Right cardiac atrium (tissue), 5 donors: ENCODE measurements at regions not wholly inside any gene's neighbourhood (a gene's known extent, or its start where the extent isn't known, plus 50 kb on each side); places are given as distances from the start of the nearest gene placed in this dataset.

Source experiments
- ATAC-seq, 2 donors: fragments of 200-7000 bp; cut with Tn5 transposase; one replicate each; pipeline versions ENCODE4 v1.8.0 to v1.9.1; 2020; ENCODE audit warnings: moderate library complexity in 2 of 2, mild to moderate bottlenecking in 1 of 2
- DNase-seq, 3 donors: peaks; one replicate each; pipeline ENCODE4 v3.0.0-alpha.2; 2020
- H3K27ac ChIP-seq: one replicate; pipeline ENCODE4 v1.5.1; 2013; ENCODE audit warnings: mild to moderate bottlenecking, low read length, control low read depth, moderate library complexity
- H3K27me3 ChIP-seq: one replicate; pipeline ENCODE4 v1.6.1; 2013; ENCODE audit not compliant: control insufficient read depth, insufficient read depth
- H3K4me1 ChIP-seq: one replicate; pipeline ENCODE4 v1.6.1; 2013; ENCODE audit warnings: low read length; ENCODE audit not compliant: control insufficient read depth, insufficient read depth
- H3K4me3 ChIP-seq: one replicate; pipeline ENCODE4 v1.5.1; 2013; ENCODE audit warnings: low read length, control low read depth
- H3K9me3 ChIP-seq: one replicate; pipeline ENCODE4 v1.6.1; 2013; ENCODE audit warnings: low read length; ENCODE audit not compliant: control insufficient read depth
- WGBS: extraction: QIAGEN DNeasy Blood & Tissue Kit; methylation state at CpG from one replicate; pipeline ENCODE4 v1.1.7; 2013; 5-methylcytosine and 5-hydroxymethylcytosine counted together
- intact Hi-C, 4 donors: fragments of 100-400 bp; cut with DNase I; formaldehyde crosslinking; loops; one replicate each; pipeline versions ENCODE4 v1.11.0 to v1.14.0; 2022 to 2023
- donor health status: healthy with polysubstance abuse.
- donor health status: DM: no; HTN: yes; CAD: no.
- donor health status: DM: no; HTN: no; CAD: no.
- donor health status: DM: no; HTN: yes; CAD: no; lungs with severe emphysema.
- donor health status: DM: yes; HTN: yes; CAD: no.

DNA sequence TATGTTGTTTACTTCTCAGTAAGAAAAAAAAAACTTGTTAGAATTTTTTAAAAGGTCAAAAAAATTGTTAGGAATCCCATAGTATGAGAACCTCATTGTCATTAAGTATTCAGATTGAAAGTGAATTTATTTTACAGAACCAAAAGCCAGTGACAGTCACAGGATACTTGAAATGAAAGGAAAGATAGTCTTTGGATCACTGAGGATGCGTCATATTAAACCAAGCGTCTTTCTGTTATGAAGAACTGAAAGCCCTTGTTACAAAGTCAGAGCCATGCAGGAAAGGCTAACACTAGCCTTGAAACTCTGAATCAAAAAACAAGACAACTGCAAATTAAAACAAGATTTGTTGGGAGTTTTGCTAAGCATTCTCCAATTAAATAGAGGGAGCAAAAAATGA, 1348.0 kb upstream of the SLC10A2 start:
- intact Hi-C loops, result no loop called here
- ATAC-seq (no peak), DNase-seq (no peak)
- Histone ChIP-seq H3K4me3 (no peak overlapping the region), H3K4me1 (no peaks in the 10 kb centered on the region), H3K9me3 (no peaks in the 10 kb centered on the region), H3K27me3 (no peaks in the 10 kb centered on the region), H3K27ac (no peak overlapping the region)
- 85% methylated on average over 2 of the region's 2 CpGs for WGBS

DNA sequence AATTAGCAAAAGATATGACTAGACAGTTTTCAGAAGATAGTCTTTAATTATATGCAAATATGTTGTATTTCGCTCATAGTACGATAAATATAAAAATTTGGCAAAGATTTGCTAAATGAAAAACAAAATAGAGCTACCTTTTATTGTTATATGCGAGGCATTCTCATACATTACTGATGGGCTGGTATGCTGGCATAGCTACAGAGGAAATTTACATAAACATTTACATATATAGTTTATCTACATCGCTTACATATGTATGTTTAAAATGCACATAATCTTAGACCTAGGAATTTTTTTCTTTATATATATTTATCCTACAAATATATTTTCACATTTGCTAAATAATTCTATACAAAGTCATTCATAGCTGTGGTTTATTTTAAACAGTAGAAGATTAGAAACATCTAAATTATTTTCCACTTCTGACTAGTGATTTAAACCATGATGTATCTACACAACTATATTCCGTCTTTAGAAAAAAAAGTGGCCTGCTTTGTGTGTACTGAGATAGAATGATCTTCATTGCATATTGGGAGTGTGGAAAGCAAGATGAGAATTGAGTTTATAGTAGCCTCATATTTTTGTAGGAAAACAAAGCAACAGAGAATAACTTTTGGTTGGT, 1345.0 kb upstream of the SLC10A2 start:
- WGBS, result 87% methylated on average over 5 of the region's 5 CpGs

DNA sequence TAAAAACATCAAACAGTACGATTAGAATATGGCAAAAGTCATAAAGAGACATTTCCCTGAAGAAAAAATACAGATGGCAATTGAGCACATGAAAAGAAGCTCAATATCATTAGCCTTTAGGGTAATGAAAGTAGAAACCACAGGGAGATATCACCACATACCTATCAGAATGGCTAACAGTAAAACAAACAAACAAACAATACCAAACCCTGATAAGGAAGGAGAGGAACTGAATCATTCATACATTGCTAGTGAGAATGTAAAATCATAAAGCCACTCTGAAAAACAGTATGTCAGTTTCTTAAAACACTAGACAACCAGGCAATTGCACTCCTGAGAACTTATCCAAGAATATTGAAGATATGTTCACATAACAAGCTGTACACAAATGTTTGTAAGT, 1342.5 kb upstream of the SLC10A2 start:
- 77% methylated on average over 1 of the region's 1 CpG for WGBS
- intact Hi-C loops, result no loop called here
- no peak overlapping the region for H3K27ac ChIP-seq
- H3K4me3 ChIP-seq, result no peak overlapping the region
- no peaks in the 10 kb centered on the region for H3K4me1 ChIP-seq
- H3K9me3 ChIP-seq, result no peaks in the 10 kb centered on the region
- no peak for DNase-seq
- H3K27me3 ChIP-seq, result no peaks in the 10 kb centered on the region
- no peak for ATAC-seq

More for the DNA sequence above, 1345.0 kb upstream of the SLC10A2 start:
- no peak overlapping the region for H3K4me3 ChIP-seq
- no peaks in the 10 kb centered on the region for H3K27me3 ChIP-seq
- no peak for ATAC-seq
- DNase-seq, result no peak
- no peaks in the 10 kb centered on the region for H3K9me3 ChIP-seq
- intact Hi-C loops, result no loop called here
- no peak overlapping the region for H3K27ac ChIP-seq
- no peaks in the 10 kb centered on the region for H3K4me1 ChIP-seq

DNA sequence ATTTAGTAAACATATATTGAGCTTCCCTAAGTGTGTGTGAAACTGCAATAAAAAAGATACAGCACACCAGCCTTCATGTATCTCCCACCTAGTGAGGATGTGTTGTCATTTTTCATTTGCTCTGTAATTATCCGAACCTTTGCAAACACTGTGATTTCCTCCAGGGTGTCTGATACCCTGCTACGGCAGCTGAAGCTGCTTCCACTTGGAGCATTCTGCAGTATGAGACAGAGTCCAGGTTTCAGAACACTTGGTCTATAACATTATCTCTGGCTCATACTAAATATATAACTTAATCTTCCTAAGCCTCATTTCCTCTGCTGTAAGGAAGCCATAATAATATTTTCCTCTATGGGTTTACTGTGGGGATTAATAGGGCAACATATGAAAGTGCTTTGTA, 1338.1 kb upstream of the SLC10A2 start:
- no peaks in the 10 kb centered on the region for H3K4me1 ChIP-seq
- no peak overlapping the region for H3K27ac ChIP-seq
- 32% methylated on average over 2 of the region's 2 CpGs for WGBS
- ATAC-seq, result no peak
- H3K27me3 ChIP-seq, result no peaks in the 10 kb centered on the region
- DNase-seq, result no peak
- H3K4me3 ChIP-seq, result no peak overlapping the region
- no peaks in the 10 kb centered on the region for H3K9me3 ChIP-seq
- intact Hi-C loops, result no loop called here

DNA sequence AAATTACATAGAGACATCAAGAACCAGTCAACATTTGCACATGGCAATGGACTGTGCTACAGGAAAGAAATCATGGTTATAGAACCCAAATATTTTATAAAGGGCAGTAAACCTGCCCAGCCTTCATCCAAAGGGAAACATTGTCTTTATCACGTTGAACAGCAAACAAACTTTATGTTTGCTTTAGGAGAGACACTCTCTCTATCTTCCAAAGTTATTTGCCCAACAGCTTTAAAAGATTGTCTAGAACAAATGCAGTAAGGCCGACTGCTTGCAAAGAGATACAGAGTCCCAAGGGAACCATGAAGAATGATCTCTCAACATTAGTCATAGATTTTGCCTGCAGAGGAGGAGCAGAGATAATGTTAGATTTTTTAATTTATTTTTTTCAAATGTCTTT, 1323.5 kb upstream of the SLC10A2 start:
- Histone ChIP-seq H3K27ac (no peak overlapping the region), H3K4me1 (no peaks in the 10 kb centered on the region), H3K9me3 (no peaks in the 10 kb centered on the region), H3K27me3 (no peaks in the 10 kb centered on the region), H3K4me3 (no peak overlapping the region)
- ATAC-seq (no peak), DNase-seq (no peak)
- 37% methylated on average over 2 of the region's 2 CpGs for WGBS
- intact Hi-C loops, result no loop called here

DNA sequence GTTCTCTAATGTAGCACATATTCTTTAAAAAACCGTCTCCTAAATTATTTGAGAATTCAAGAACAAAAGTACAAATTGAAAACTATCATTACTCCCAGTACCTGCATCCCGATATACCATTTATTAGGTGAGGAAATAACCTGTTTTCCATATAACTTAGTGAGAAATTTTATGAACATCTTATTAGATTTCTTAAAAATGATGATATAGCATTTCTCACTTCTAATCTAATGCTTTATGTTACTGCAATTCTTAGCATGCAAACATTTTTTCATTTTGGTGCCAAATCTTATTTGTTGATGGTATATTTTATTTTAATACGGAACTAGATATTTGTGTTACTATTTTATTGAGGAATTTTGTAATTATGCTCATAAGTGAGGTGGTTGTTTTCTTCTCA, 1321.3 kb upstream of the SLC10A2 start:
- intact Hi-C loops, result no loop called here
- ATAC-seq (no peak), DNase-seq (no peak)
- Histone ChIP-seq H3K27me3 (no peaks in the 10 kb centered on the region), H3K4me3 (no peak overlapping the region), H3K4me1 (no peaks in the 10 kb centered on the region), H3K9me3 (no peaks in the 10 kb centered on the region), H3K27ac (no peak overlapping the region)
- 63% methylated on average over 3 of the region's 3 CpGs for WGBS

DNA sequence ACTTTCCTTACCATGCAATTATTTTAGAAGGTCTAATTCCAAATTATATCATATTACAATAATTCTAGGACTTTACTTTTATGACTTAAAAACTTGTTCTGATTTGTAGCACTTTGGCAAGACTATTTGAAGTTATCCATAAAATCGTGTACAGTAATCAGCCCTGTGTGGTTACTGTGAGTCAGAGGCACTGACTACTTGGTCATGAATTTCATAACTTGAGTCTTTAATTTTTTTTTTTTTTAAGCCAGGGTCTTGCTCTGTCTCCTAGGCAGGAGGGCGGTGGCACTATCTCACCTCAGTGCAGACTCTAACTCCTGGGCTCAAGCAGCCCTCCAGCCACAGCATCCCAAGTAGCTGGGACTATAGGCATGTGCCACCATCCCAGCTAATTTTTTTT, 1319.2 kb upstream of the SLC10A2 start:
- 69% methylated on average over 2 of the region's 2 CpGs for WGBS
- no peak for ATAC-seq
- Histone ChIP-seq H3K27me3 (no peaks in the 10 kb centered on the region), H3K9me3 (no peaks in the 10 kb centered on the region), H3K4me1 (no peaks in the 10 kb centered on the region), H3K27ac (no peak overlapping the region), H3K4me3 (no peak overlapping the region)
- intact Hi-C loops, result no loop called here
- no peak for DNase-seq

DNA sequence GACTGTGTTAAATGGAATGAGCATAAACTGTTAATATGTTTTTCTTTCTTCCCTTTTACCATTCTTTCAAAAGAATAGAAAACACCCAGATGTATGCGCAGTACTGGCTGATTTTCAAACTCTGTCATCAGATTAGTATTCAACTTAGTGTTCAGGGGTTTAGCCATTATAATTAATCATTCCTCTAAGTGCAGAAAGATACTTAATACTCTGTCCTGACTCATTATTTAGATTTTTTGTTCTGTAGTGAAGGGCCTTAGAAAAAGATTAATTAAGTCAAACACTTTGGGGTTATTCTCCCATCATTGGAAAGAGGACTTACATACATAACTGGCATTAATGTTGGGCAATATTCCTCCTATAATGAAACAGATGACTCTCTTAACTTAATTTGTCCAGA, 1316.7 kb upstream of the SLC10A2 start:
- Histone ChIP-seq H3K27ac (no peak overlapping the region), H3K27me3 (no peaks in the 10 kb centered on the region), H3K4me3 (no peak overlapping the region), H3K4me1 (no peaks in the 10 kb centered on the region), H3K9me3 (no peaks in the 10 kb centered on the region)
- no peak for ATAC-seq
- intact Hi-C loops, result no loop called here
- 77% methylated on average over 1 of the region's 1 CpG for WGBS
- no peak for DNase-seq

DNA sequence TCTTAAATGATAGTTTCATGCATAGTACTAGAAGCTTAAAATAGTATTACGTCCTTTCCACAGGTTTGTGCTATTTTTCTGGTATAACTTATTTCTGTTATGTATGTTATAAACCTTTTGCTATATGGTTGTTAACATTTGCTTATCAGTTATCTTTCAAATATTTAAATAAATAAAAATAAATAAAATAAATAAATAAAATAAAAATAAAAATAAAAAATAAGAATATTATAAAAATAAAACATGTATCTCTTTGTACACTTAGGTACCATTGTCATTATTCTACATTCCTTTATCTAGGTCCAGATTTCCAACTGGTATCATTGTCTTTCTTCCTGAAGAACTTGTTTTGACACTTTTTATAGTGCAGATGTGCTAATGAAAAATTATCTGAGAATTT, 1310.4 kb upstream of the SLC10A2 start:
- WGBS, result 90% methylated on average over 1 of the region's 1 CpG
- no peak for ATAC-seq
- Histone ChIP-seq H3K4me3 (no peak overlapping the region), H3K27ac (no peak overlapping the region), H3K4me1 (no peaks in the 10 kb centered on the region), H3K27me3 (no peaks in the 10 kb centered on the region), H3K9me3 (no peaks in the 10 kb centered on the region)
- intact Hi-C loops, result no loop called here
- no peak for DNase-seq

DNA sequence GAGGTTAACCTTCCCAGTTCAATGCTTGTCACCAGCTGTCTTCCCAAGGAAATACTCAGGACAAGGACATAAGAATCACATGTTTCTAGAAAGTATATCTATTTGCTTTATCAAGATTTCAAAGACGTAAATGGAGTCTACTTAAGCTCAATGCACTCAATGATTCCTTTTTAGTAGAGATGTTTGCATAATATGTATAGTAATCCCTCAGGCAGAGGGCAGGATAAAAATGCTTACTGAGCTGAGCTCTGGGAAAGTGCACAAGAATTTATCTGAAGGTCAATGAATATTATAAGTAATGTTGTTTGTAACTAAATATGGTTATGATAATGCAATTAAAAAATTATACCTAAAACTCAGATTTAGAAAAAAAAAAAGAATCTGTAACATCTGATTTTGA, 1309.4 kb upstream of the SLC10A2 start:
- no peaks in the 10 kb centered on the region for H3K9me3 ChIP-seq

DNA sequence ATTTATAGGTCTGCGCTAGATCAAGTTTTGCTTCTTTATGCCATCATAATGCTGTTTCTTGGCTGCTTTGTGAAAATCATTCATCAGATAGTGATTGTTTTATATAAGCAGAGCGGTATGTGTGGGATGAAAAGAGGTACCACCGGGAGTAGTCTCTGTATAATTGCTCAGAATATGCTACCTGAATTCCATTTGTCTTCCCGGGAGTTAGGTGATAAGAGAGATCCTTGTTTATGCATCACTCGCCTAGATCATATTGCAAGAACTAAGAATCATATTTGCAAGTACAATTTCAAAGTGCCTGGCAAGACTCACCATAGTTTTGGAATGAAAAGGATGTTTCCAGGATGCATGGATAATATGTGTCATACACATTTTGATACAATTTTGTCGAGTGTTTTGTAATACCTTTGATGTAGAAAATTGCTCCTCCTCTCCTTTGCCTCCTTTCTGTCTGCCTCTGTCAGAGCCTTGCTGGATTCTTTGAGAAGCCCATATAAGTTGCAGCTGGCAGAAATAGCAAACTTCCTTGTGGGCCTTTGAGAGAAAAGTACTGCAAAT, 1306.0 kb upstream of the SLC10A2 start:
- H3K4me1 ChIP-seq, result no peaks in the 10 kb centered on the region
- ATAC-seq (no peak), DNase-seq (no peak)
- intact Hi-C loops, result no loop called here
- H3K9me3 ChIP-seq, result no peaks in the 10 kb centered on the region
- H3K27ac ChIP-seq, result no peak overlapping the region
- H3K27me3 ChIP-seq, result no peaks in the 10 kb centered on the region
- WGBS, result 58% methylated on average over 6 of the region's 6 CpGs
- no peak overlapping the region for H3K4me3 ChIP-seq

More for the DNA sequence above, 1309.4 kb upstream of the SLC10A2 start:
- intact Hi-C loops, result no loop called here
- H3K27me3 ChIP-seq, result no peaks in the 10 kb centered on the region
- H3K4me3 ChIP-seq, result no peak overlapping the region
- H3K27ac ChIP-seq, result no peak overlapping the region
- no peak for DNase-seq
- ATAC-seq, result no peak
- WGBS, result 76% methylated on average over 1 of the region's 1 CpG
- no peaks in the 10 kb centered on the region for H3K4me1 ChIP-seq

DNA sequence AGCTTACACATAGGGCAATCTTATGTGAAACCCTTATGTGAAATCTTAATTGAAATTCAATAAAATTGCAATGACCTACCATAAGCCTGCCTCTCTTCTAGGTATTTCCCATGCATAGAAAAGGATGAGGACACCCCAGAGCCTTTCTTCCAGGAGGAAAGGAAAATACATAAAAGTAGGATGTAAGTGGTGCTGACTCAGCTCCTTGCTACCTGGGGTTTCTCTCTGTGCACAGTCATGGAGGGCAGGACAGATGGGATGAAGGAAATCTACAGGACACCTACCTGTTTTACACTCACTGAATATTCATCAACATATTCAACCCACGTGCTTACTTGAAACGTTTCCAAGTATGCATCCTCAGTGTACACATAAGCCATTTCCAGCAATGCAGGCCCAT, 1299.2 kb upstream of the SLC10A2 start:
- intact Hi-C loops, result no loop called here
- Histone ChIP-seq H3K27me3 (no peaks in the 10 kb centered on the region), H3K9me3 (no peaks in the 10 kb centered on the region), H3K4me1 (no peaks in the 10 kb centered on the region), H3K4me3 (no peak overlapping the region), H3K27ac (no peak overlapping the region)
- WGBS, result 80% methylated on average over 2 of the region's 2 CpGs
- no peak for ATAC-seq
- DNase-seq, result no peak
